NT2/D1 (cell line): ENCODE measurements at regions not wholly inside any gene's neighbourhood (a gene's known extent, or its start where the extent isn't known, plus 50 kb on each side); places are given as distances from the start of the nearest gene placed in this dataset.

Experiments
- SUZ12 ChIP-seq: IDR thresholded peaks from 2 replicates; pipeline ENCODE4 v1.6.1; 2011; ENCODE audit not compliant: insufficient read length, insufficient read depth; ENCODE audit errors: extremely low read depth
- YY1 ChIP-seq: IDR thresholded peaks from 2 replicates; pipeline ENCODE4 v1.6.1; 2011; ENCODE audit not compliant: insufficient read length, insufficient read depth
- ZNF274 ChIP-seq: IDR thresholded peaks from 2 replicates; pipeline ENCODE4 v1.6.1; 2011; ENCODE audit warnings: mild to moderate bottlenecking, low read depth, low read length

- no peak for TF ChIP-seq ZNF274
- no peak for TF ChIP-seq YY1
- no peak for TF ChIP-seq SUZ12
These were observed 194.3 kb downstream of the HS3ST3A1 start for GRCh38 chr17:13407381-13407780.
